Colon (tissue), 2 donors: ENCODE measurements at regions not wholly inside any gene's neighbourhood (a gene's known extent, or its start where the extent isn't known, plus 50 kb on each side); places are given as distances from the start of the nearest gene placed in this dataset.

ENCODE experiments used
- FAIRE-seq: peaks from 2 replicates; lab custom pipeline; 2012; peaks lifted over from hg19 to GRCh38; lab: Jason Lieb, UNC
- donor health status: control.
- donor health status: control.

GRCh38 chr10:130745821-130746220 is 565.7 kb downstream of the TCERG1L start:
- FAIRE-seq, result no peak

DNA sequence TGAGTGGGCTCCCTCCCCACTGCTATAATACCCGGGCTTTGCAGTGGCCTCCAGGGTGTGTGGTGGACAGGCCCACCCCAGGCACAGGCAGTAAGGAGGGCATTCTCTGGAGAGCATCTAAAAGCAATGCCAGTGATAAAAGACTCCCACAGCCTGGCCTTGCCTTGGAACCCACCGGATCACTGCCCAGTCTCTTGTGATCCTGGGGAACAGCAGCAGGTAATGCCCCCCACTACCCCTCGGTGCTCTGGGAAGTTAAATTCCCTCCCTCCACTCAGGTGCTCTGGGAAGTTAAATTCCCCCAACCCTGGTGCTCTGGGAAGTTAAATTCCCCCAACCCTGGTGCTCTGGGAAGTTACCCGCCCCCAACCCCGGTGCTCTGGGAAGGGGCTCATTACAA is 565.2 kb downstream of the TCERG1L start:
- FAIRE-seq, result no peak

- FAIRE-seq, result no peak
These were observed 564.2 kb downstream of the TCERG1L start for GRCh38 chr10:130747356-130747755.

GRCh38 chr10:130747946-130748345 is 563.6 kb downstream of the TCERG1L start:
- FAIRE-seq, result no peak

DNA sequence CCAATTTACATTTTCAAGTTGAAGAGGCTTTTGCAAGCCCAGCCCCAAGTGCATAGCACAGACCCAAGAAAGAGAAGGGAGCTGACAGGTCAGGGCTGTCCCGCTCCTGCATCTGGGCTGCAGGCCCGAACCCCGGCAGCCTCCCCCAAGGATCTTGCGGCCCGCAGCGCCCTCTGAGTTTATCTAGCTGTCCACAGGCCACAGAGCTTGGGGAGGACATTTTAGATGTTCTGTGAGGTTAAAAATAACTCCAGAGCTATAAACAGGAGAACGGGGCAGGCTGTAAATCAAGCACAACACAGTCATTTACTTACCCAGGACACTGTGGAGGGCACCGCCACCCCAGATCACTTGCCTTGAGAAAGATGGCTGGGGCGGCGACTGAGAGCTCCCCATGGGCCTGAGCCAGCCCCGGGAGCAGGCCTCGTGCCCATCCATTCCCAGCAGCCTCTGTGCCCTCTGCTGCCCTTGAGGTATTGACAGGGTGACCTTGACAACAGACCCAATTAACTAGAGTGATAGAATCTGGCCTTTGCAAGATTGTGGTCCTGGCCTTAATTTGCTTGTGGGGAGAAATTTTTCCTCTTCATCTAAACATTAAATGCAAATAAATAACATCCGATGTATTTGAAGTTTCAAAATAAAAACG is 563.0 kb downstream of the TCERG1L start:
- no peak for FAIRE-seq

- FAIRE-seq, result no peak
These were observed 561.6 kb downstream of the TCERG1L start for GRCh38 chr10:130749911-130750310.

- no peak for FAIRE-seq
These were observed 561.1 kb downstream of the TCERG1L start for GRCh38 chr10:130750441-130750840.

GRCh38 chr10:130751106-130751840 is 560.2 kb downstream of the TCERG1L start:
- no peak for FAIRE-seq

DNA sequence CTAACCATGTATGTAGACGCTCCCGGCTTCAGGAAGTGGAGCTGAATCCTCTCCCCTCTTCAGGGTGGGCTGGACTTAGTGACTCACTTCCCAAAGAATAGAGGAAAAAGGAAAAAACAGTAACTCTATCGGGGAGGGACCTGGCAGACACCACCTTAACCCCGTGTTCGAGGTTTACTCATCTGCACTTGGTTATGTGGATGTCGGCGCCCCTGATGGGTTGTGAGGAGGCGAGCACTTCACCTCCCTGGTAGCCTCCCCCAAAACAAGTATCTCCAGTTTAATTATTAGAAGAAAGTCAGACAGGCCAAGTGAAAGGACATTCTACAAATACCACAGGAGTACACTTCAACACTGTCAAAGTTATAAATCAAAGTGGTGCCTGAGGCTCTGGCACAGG is 559.7 kb downstream of the TCERG1L start:
- FAIRE-seq, result no peak

DNA sequence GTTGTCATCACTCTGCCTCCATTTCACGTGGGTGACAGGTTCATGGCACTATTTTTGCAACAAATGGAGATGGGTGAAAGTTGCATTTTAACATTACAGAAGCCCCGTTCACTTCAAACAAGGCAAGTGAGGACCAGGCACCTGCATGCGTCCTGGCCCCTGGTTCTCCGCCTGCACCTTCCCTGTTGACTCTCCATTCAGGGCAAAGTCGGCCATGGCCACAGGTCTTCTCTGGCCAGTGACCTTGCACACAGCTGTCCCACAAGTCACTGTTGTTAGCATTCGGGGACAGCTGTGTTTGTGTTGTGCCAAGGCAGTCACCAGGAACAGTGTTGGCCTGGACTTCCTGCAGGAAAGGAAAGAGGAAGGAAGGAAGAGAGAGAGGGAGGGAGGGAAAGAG is 554.9 kb downstream of the TCERG1L start:
- no peak for FAIRE-seq

GRCh38 chr10:130757271-130757670 is 554.2 kb downstream of the TCERG1L start:
- FAIRE-seq, result no peak

- no peak for FAIRE-seq
These were observed 553.6 kb downstream of the TCERG1L start for GRCh38 chr10:130757821-130758489.

GRCh38 chr10:130758529-130758928 is 553.0 kb downstream of the TCERG1L start:
- FAIRE-seq, result no peak

GRCh38 chr10:130761032-130761575 is 550.4 kb downstream of the TCERG1L start:
- FAIRE-seq, result no peak

GRCh38 chr10:130761788-130762301 is 549.7 kb downstream of the TCERG1L start:
- no peak for FAIRE-seq

- FAIRE-seq, result no peak
These were observed 549.0 kb downstream of the TCERG1L start for GRCh38 chr10:130762491-130762890.

GRCh38 chr10:130763071-130763470 is 548.5 kb downstream of the TCERG1L start:
- FAIRE-seq, result no peak

- FAIRE-seq, result no peak
These were observed 548.0 kb downstream of the TCERG1L start for GRCh38 chr10:130763491-130763890.

DNA sequence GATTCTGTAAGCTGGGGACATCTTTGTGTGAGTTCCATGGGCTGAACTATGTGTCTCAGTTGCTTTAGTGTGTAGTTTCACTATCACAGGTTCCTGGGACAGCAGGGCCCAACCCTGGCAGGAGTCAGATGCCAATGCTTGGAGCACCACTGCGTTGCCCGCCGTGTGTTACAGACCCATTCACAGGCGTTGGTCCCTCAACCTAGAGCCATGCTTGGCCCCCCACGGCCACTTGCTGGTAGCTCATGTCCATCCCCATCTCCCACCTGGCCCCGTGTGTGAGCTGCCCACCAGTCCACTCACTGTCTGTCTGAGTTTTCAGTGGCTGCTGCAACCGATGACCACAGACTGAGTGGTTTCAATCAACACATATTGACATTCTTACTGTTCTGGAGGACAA is 546.9 kb downstream of the TCERG1L start:
- FAIRE-seq, result no peak

DNA sequence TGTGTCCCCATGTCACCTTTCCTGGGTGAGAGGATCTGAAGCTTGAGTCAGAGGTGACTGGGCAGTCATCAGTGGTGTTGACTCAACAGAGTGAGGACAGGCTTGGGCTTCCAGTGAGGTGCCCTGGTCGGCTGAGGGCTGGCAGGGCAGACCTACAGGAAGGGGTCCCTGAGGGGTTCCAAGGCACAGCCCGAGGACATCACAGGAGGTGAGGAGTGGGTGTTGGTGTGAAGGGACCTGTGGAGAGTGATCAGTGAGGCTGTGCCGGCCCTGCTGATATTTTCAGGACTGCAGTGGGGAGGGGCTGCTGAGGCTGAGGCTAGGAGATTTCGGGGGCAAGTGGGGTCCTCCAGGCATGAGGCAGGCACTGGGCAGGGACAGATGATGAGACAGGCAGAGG is 545.5 kb downstream of the TCERG1L start:
- FAIRE-seq, result no peak

GRCh38 chr10:130767116-130767730 is 544.3 kb downstream of the TCERG1L start:
- FAIRE-seq, result no peak
